KMS-11 (cell line): ENCODE measurements at regions not wholly inside any gene's neighbourhood (a gene's known extent, or its start where the extent isn't known, plus 50 kb on each side); places are given as distances from the start of the nearest gene placed in this dataset.

Source experiments
- H2AFZ ChIP-seq: fragments of 200-600 bp; sonication (generic); 2 replicates; pipeline ENCODE4 v1.6.1; 2016; ENCODE audit warnings: antibody characterized with exemption, mixed run types, low read depth
- H3K27ac ChIP-seq: fragments of 200-600 bp; sonication (generic); 2 replicates; pipeline ENCODE4 v1.6.1; 2016; ENCODE audit warnings: mild to moderate bottlenecking, mixed run types
- H3K27me3 ChIP-seq: fragments of 200-600 bp; sonication (generic); 2 replicates; pipeline ENCODE4 v1.6.1; 2017; ENCODE audit warnings: mild to moderate bottlenecking, low read depth, mixed run types, moderate library complexity; ENCODE audit not compliant: insufficient read depth
- H3K36me3 ChIP-seq: fragments of 200-600 bp; sonication (generic); 2 replicates; pipeline ENCODE4 v1.6.1; 2017; ENCODE audit warnings: mild to moderate bottlenecking, mixed run types; ENCODE audit not compliant: insufficient read depth
- H3K4me1 ChIP-seq: fragments of 200-600 bp; sonication (generic); 2 replicates; pipeline ENCODE4 v1.6.1; 2016; ENCODE audit warnings: mild to moderate bottlenecking, low read depth, mixed run types; ENCODE audit not compliant: poor library complexity, severe bottlenecking
- H3K4me2 ChIP-seq: fragments of 200-600 bp; sonication (generic); 2 replicates; pipeline ENCODE4 v1.7.0; 2016; ENCODE audit warnings: mild to moderate bottlenecking, mixed run types
- H3K4me3 ChIP-seq: fragments of 200-600 bp; sonication (generic); IDR thresholded peaks from 2 replicates; pipeline ENCODE4 v1.6.1; 2017; ENCODE audit warnings: low read depth, low read length, mixed read lengths; ENCODE audit not compliant: insufficient read depth
- H3K79me2 ChIP-seq: fragments of 200-600 bp; sonication (generic); 2 replicates; pipeline ENCODE4 v1.6.1; 2016; ENCODE audit warnings: low read depth, mixed run types; ENCODE audit not compliant: insufficient read depth
- H3K9ac ChIP-seq: fragments of 200-600 bp; sonication (generic); 2 replicates; pipeline ENCODE4 v1.6.1; 2016; ENCODE audit warnings: mild to moderate bottlenecking, mixed run types
- H4K20me1 ChIP-seq: fragments of 200-600 bp; sonication (generic); 2 replicates; pipeline ENCODE4 v1.6.1; 2016; ENCODE audit warnings: mild to moderate bottlenecking, mixed run types; ENCODE audit not compliant: insufficient read depth
- CTCF ChIP-seq: fragments of 200-600 bp; sonication (generic); conservative IDR thresholded peaks from 2 replicates; pipeline ENCODE4 v1.6.1; 2017; ENCODE audit warnings: low read depth, mild to moderate bottlenecking, antibody characterized with exemption, low read length, moderate library complexity, mixed read lengths

- Histone ChIP-seq H4K20me1 (no peaks in the 10 kb centered on the region), H3K4me2 (no peak overlapping the region), H3K36me3 (no peaks in the 10 kb centered on the region), H2AFZ (no peak overlapping the region), H3K27ac (no peak overlapping the region), H3K4me1 (peaks cover 8% of the 10 kb centered on the region), H3K9ac (no peak overlapping the region), H3K4me3 (no peak overlapping the region), H3K27me3 (no peaks in the 10 kb centered on the region), H3K79me2 (no peaks in the 10 kb centered on the region)
- no peak for TF ChIP-seq CTCF
These were observed 1140.5 kb upstream of the CNTN5 start for GRCh38 chr11:97880209-97880608.

- no peak overlapping the region for H3K4me3 ChIP-seq
- no peak overlapping the region for H2AFZ ChIP-seq
- H3K36me3 ChIP-seq = no peaks in the 10 kb centered on the region
- no peak for TF ChIP-seq CTCF
- H4K20me1 ChIP-seq = no peaks in the 10 kb centered on the region
- no peak overlapping the region for H3K4me2 ChIP-seq
- H3K9ac ChIP-seq = no peak overlapping the region
- no peaks in the 10 kb centered on the region for H3K79me2 ChIP-seq
- H3K27ac ChIP-seq = no peak overlapping the region
- peaks cover 8% of the 10 kb centered on the region for H3K4me1 ChIP-seq
- H3K27me3 ChIP-seq = no peaks in the 10 kb centered on the region
These were observed 1137.7 kb upstream of the CNTN5 start for GRCh38 chr11:97883086-97883485.

GRCh38 chr11:97888641-97889040, 1132.1 kb upstream of the CNTN5 start:
- no peak overlapping the region for H3K27ac ChIP-seq
- no peaks in the 10 kb centered on the region for H3K27me3 ChIP-seq
- H3K4me1 ChIP-seq = no peaks in the 10 kb centered on the region
- H4K20me1 ChIP-seq = no peaks in the 10 kb centered on the region
- H2AFZ ChIP-seq = no peak overlapping the region
- no peak overlapping the region for H3K4me2 ChIP-seq
- no peaks in the 10 kb centered on the region for H3K36me3 ChIP-seq
- no peaks in the 10 kb centered on the region for H3K79me2 ChIP-seq
- H3K4me3 ChIP-seq = no peak overlapping the region
- H3K9ac ChIP-seq = no peak overlapping the region
- no peak for TF ChIP-seq CTCF

- Histone ChIP-seq H3K4me1 (no peaks in the 10 kb centered on the region), H4K20me1 (no peaks in the 10 kb centered on the region), H3K36me3 (no peaks in the 10 kb centered on the region), H3K27ac (no peak overlapping the region), H3K27me3 (no peaks in the 10 kb centered on the region), H3K4me3 (no peak overlapping the region), H3K9ac (no peak overlapping the region), H3K4me2 (no peak overlapping the region), H3K79me2 (no peaks in the 10 kb centered on the region), H2AFZ (no peak overlapping the region)
- no peak for TF ChIP-seq CTCF
These were observed 1130.3 kb upstream of the CNTN5 start for GRCh38 chr11:97890466-97890865.

GRCh38 chr11:97893612-97894011, 1127.1 kb upstream of the CNTN5 start:
- H3K4me3 ChIP-seq = no peak overlapping the region
- no peaks in the 10 kb centered on the region for H3K36me3 ChIP-seq
- no peaks in the 10 kb centered on the region for H3K79me2 ChIP-seq
- no peak overlapping the region for H2AFZ ChIP-seq
- no peak overlapping the region for H3K27ac ChIP-seq
- H3K27me3 ChIP-seq = no peaks in the 10 kb centered on the region
- H3K4me2 ChIP-seq = no peak overlapping the region
- H3K9ac ChIP-seq = no peak overlapping the region
- no peaks in the 10 kb centered on the region for H4K20me1 ChIP-seq
- H3K4me1 ChIP-seq = no peaks in the 10 kb centered on the region
- TF ChIP-seq CTCF = no peak
